CD4-positive, alpha-beta T cell treated with Interferon alpha-2 for 1 hour (primary cell): ENCODE measurements at regions not wholly inside any gene's neighbourhood (a gene's known extent, or its start where the extent isn't known, plus 50 kb on each side); places are given as distances from the start of the nearest gene placed in this dataset.

Source experiments
- DNase-seq, 2 donors: peaks; one replicate each; pipeline ENCODE4 v3.0.0-alpha.2; 2020 to 2022

- no peak for DNase-seq
Observed at GRCh38 chr20:51216850-51217249, 193.9 kb upstream of the KCNG1 start.

- no peak for DNase-seq
Observed at GRCh38 chr20:51212816-51213215, 189.9 kb upstream of the KCNG1 start.

- no peak for DNase-seq
Observed at GRCh38 chr20:51211191-51211590, 188.3 kb upstream of the KCNG1 start.

- no peak for DNase-seq
Observed at GRCh38 chr20:51210084-51210483, 187.2 kb upstream of the KCNG1 start.

- DNase-seq = no peak
Observed at GRCh38 chr20:51208162-51208561, 185.3 kb upstream of the KCNG1 start.

- no peak for DNase-seq
Observed at GRCh38 chr20:51206032-51206662, 183.2 kb upstream of the KCNG1 start.

- DNase-seq = no peak
Observed at GRCh38 chr20:51204794-51205193, 181.9 kb upstream of the KCNG1 start.

- no peak for DNase-seq
Observed at GRCh38 chr20:51204051-51204715, 181.3 kb upstream of the KCNG1 start.

GRCh38 chr20:51202304-51202703 is 179.4 kb upstream of the KCNG1 start:
- no peak for DNase-seq

- no peak for DNase-seq
Observed at GRCh38 chr20:51199920-51200319, 177.0 kb upstream of the KCNG1 start.

- DNase-seq = no peak
Observed at GRCh38 chr20:51198876-51199523, 176.1 kb upstream of the KCNG1 start.

- no peak for DNase-seq
Observed at GRCh38 chr20:51198238-51198637, 175.3 kb upstream of the KCNG1 start.

- DNase-seq = no peak
Observed at GRCh38 chr20:51196991-51197651, 174.2 kb upstream of the KCNG1 start.

- DNase-seq = no peak
Observed at GRCh38 chr20:51195990-51196389, 173.1 kb upstream of the KCNG1 start.

GRCh38 chr20:51195419-51195901 is 172.6 kb upstream of the KCNG1 start:
- DNase-seq = no peak

- DNase-seq = no peak
Observed at GRCh38 chr20:51193066-51193772, 170.3 kb upstream of the KCNG1 start.

- no peak for DNase-seq
Observed at GRCh38 chr20:51190783-51191180, 167.9 kb upstream of the KCNG1 start.

GRCh38 chr20:51189814-51190782 is 167.2 kb upstream of the KCNG1 start:
- DNase-seq = no peak

- DNase-seq = no peak
Observed at GRCh38 chr20:51188941-51189340, 166.0 kb upstream of the KCNG1 start.

GRCh38 chr20:51187261-51187660 is 164.4 kb upstream of the KCNG1 start:
- DNase-seq = no peak

GRCh38 chr20:51185861-51186260 is 163.0 kb upstream of the KCNG1 start:
- no peak for DNase-seq

GRCh38 chr20:51185277-51185676 is 162.4 kb upstream of the KCNG1 start:
- DNase-seq = no peak
